Kidney capillary endothelial cell (primary cell): ENCODE measurements at regions not wholly inside any gene's neighbourhood (a gene's known extent, or its start where the extent isn't known, plus 50 kb on each side); places are given as distances from the start of the nearest gene placed in this dataset.

Experiments
- DNase-seq: peaks from one replicate; pipeline ENCODE4 v3.0.0-alpha.2; 2018; ENCODE audit warnings: low spot score

- no peak for DNase-seq
These were observed 331.2 kb upstream of the SMARCA2 start for GRCh38 chr9:1683951-1684350.

DNA sequence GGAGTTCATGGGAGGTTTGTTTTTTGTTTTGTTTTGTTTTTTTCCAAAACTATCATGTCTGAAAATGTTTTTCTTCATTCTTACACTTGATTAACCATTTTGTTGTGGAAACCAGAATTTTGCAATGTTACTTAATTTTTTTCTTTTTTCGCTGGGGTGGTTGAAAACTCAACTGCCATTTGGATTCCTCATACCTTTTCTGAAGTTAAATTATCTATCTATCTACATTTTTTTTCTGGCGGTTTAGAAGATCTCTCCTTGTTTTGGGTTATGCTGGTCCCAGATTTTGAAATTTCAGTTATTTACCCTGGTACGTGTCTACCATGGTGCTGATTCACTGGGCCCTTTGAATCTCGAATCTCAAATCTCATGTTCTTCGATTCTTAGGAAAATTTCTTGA is 316.2 kb upstream of the SMARCA2 start:
- no peak for DNase-seq

- DNase-seq = no peak
These were observed 314.0 kb upstream of the SMARCA2 start for GRCh38 chr9:1701113-1701512.

GRCh38 chr9:1702701-1703100 is 312.4 kb upstream of the SMARCA2 start:
- DNase-seq = no peak

DNA sequence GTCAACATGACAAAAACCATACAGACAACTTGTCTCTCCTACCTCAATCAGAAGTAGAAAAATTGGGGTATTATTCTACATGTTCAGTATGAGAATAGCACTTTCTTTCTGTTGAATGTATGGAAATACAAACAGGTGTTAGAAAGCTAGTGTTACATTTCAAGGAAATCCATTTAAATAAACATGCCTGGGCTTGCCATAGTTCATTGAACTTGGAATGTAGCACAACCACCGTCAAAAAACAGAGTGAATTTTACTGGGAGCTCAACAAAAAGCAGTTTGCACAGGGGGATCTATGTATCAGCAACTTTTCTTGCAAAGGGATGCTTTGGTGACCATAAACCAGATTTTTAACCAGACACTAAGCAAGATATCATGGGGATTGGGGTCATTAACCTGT is 307.9 kb upstream of the SMARCA2 start:
- no peak for DNase-seq

DNA sequence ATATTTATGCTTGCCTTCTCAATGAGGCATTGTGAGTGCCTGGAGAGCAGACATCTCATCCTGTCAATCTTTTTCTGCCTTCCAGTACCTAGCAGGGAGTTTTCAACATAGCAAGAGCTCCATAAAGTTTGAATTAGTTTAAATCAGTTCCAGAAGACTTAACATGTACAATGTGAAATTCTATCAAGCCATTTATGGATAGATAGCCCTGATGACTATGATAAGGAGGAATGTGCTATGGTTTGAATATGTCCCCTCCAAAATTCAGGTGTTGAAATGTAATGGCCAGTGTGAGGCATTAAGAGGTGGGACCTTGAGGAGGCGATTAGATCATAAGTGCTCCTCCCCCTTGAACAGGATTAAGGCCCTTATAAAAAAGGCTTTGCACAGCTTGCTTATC is 306.9 kb upstream of the SMARCA2 start:
- DNase-seq = no peak

DNA sequence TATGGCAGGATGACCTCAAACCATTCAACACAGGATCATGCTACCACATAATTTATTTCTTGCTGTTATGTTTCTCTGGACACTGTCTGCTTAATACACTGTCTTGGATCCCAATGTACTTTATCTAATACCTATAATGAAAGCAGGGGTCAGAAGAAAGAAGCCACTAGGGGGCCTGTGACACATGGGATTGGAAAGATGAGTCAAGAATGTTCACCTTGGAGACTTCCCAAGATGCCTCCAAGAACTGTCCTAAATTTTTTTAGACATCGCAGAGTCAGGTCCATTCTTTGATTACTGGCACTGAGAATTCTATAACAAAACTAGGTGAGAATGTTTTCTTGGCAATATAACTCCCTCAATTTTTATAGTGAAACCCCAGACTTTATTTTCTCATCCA is 305.8 kb upstream of the SMARCA2 start:
- DNase-seq = no peak

GRCh38 chr9:1712861-1713450 is 302.2 kb upstream of the SMARCA2 start:
- no peak for DNase-seq

- DNase-seq = no peak
These were observed 301.3 kb upstream of the SMARCA2 start for GRCh38 chr9:1713841-1714240.

DNA sequence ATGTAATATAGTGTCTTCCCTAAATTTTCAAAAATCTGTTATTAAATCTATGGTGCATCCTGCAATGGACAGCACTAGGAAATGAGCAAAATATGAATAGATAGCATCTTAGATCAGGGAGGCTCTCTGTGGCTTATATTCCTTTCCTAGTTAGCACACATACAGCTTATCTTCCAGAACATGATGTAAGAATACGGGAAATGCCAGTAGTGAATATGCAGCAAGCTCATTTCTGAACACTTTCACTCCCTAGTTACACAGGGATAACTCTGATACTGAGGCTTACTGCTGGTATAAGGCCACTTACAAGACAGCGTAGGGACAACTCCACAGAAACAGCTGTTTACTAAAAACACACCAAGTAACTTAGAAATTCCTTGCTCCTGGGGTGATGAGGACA is 297.3 kb upstream of the SMARCA2 start:
- no peak for DNase-seq

DNA sequence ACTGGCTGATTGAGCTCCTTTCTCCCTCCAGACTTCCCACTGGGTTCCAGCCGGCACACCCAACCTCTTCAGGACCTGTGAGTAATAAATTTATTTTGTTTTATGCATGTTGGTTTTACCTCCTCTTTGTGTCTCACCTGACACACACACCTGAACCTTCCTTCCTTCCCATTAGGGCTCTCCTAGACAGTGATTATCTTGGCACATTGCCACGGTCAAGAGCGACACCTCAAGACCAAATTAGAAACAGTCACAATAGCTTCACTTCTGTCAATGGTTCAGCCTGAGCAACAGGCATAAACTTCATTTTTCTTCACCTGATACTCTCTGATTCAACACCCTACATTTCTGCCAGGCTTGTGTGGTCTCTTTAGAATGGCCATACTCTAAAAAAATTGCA is 296.3 kb upstream of the SMARCA2 start:
- no peak for DNase-seq

DNA sequence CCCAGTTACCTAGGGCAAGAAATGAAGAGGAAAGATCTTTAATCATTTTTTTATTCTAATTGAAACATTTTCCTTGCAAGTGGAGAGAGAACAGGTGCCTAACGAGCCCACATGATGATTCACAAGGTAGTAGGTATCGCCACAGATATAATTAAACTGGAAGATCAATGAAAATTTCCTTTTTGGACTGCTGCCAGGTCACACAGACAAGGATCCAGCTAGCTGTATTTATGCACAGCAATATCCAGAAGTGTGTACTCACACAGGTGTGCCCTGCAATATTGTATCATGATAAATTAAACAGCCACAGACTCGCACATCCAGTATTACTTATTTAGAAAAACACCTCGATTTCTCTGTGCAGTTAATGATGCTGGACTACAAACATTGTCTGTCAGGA is 294.0 kb upstream of the SMARCA2 start:
- DNase-seq = no peak

- DNase-seq = no peak
These were observed 292.7 kb upstream of the SMARCA2 start for GRCh38 chr9:1722404-1722803.

GRCh38 chr9:1723522-1724015 is 291.6 kb upstream of the SMARCA2 start:
- no peak for DNase-seq

DNA sequence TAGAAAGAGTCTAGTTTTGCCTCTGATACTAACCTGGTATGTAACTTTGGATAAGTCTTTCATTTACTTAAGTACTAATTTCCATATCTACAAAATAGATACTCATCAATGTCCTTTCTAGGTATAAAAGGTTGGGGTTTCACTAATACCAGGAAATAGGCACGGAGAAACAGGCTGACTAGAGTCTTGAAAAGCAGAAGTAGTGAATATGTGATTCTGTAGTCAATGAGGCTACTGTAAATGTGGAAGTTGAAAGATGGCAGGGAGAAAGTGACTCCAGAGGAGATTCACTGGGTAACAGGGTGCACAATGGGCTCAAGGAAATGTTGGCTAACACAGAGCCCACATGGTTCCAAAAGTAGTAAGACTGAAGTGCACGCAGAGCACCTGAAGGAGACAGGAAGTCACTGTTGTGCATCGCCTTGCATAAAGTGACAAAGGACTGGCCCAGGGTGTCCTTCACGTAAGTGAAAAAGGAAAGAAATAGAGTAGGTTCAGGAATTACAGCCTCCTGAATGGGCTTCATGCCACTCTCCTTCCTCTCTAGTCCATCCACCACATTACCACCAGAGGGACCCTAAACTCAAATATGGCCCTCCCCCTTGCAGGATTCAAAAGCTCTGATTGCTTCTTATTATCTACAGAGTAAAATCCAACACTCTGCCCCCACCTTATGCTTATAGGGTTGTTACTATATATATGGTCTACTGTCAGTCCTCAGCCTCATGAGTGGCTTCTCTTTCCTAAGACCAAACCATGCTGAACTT is 288.0 kb upstream of the SMARCA2 start:
- no peak for DNase-seq

GRCh38 chr9:1729631-1730030 is 285.5 kb upstream of the SMARCA2 start:
- DNase-seq = no peak

- no peak for DNase-seq
These were observed 282.5 kb upstream of the SMARCA2 start for GRCh38 chr9:1732670-1733069.

DNA sequence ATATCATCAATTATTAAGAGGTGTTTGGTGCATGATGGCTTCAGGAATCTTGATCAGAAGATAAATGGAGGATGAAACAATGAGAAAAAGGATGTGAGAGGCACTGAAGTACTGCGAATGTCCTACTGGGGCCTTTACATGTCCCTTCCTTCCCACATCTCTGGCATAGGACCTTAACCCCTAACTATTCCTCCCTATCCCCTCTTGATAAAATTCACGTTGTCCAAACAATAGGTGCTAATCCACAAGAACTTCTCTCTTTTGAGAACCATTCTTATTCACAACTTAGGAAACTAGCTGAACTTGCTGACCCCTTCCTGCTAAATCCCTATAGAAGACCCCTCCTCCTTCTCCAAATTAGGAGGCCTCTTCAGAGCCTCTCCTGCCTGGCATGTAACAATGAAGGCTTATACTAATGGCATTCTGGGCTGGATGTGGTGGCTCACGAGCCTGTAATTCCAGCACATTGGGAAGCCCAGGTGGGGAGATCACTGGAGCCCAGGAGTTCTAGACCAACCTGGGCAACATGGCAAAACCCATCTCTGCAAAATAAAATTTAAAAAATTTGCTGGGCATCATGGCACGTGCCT is 276.5 kb upstream of the SMARCA2 start:
- no peak for DNase-seq

DNA sequence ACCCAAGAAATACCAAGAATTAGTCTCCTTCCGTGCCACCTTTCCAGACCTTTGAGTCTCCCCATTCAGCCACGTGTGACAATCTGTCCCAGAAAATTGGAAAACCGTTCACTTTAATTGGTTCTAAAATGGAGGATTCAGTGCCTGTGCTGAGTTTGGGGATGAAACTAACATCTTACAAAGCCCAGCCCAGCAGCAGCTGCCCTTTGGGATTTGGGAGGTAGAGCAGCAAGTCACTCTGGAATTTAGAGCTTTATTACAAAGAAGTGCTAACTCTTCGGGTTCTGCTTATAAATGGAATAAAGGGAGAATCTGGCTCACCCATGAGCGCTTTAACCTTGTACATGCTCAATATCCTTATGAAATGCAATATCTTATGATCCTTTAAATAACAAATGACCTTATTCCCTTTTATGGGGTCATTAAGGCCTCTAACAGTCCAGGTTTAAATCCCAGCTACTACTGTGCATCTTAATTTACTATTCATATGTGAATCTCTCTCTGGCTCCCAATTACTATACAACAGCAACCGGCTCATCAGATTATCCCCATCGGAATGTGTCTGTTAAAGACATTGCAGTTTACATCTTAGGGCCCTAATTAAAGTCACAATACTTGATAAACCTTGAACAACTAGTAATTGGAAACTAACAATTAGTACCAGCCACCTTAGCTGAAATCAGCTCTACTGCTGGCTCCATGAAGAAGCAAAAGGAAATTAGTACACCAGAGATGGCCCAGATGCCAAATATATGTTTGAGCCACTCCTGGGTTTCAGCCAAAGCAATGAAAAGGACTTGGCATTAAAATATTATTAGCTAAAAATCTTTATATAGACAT is 271.8 kb upstream of the SMARCA2 start:
- DNase-seq = no peak

GRCh38 chr9:1745980-1746379 is 269.2 kb upstream of the SMARCA2 start:
- no peak for DNase-seq

DNA sequence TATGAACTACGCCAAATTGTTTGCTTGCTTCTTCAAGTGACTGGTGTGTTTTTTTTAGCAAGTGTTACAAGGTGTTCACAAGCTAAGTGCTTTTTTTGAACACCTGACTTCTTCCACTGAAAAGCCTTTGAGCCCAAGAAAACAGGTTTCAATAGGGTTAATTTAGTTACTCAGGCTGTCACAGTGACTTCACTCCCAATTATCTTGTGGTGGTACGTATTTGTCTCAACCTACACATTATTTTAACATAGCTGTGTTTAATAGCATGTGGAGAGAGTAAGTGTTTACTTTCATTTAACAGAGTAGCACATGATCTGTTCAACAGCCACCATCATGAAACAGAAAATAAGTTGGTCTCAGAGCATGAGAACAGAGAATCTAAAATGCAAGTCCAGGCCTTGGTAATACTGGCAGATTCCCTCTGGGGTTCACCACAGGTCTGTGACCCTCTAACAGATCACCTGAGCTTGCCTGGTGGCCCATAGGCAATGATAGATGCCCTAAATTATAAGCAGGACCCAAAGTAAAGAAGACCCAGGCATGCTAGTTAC is 267.7 kb upstream of the SMARCA2 start:
- no peak for DNase-seq

DNA sequence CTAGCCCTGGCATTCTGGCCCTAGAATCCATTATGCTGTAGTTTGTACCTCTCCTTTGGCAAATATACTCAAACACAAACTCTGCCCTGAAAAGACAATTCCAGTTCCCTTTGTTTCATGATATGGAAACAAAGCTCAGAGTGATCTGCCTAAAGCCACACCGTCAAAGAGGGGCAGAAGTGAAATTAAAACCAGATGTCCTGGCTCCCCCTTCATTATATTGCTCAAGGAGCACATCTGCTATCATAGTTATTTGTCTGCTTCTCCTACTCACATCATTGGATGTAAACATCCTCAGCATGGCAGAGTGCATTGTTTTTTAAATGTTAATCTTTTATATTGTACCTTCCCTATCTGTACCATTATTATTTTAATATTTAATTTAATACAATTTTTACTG is 266.7 kb upstream of the SMARCA2 start:
- DNase-seq = no peak
